H1 (cell line): ENCODE measurements at regions not wholly inside any gene's neighbourhood (a gene's known extent, or its start where the extent isn't known, plus 50 kb on each side); places are given as distances from the start of the nearest gene placed in this dataset.
"Not testable (repeated sequence)": the region's sequence is repeated elsewhere in the genome, so short reads cannot be mapped to it uniquely, and the experiment has no call there.

Experiments used
- ATF2 ChIP-seq: IDR thresholded peaks from 2 replicates; pipeline ENCODE4 v1.6.1; 2012; ENCODE audit warnings: low read length, inconsistent platforms
- CREB1 ChIP-seq: IDR thresholded peaks from 2 replicates; pipeline ENCODE4 v1.6.1; 2012; ENCODE audit warnings: inconsistent platforms
- MAFK ChIP-seq: IDR thresholded peaks from 2 replicates; pipeline ENCODE4 v1.6.1; 2012; ENCODE audit warnings: low read depth, mild to moderate bottlenecking, improper control_type of control experiment, low read length
- POLR2A ChIP-seq, 2 experiments: IDR thresholded peaks; 1 replicate in 1 of 2; 2 replicates in 1 of 2; pipeline ENCODE4 v1.6.1; 2011; ENCODE audit warnings: low read depth in 2 of 2, low read length in 2 of 2, mild to moderate bottlenecking in 2 of 2; ENCODE audit errors: control extremely low read depth in 1 of 2
- RAD21 ChIP-seq, 2 experiments: IDR thresholded peaks in 1 of 2; conservative IDR thresholded peaks in 1 of 2; 2 replicates each; pipeline ENCODE4 v1.6.1; 2011; ENCODE audit warnings: low read depth in 2 of 2, low read length in 2 of 2, improper control_type of control experiment in 1 of 2, inconsistent platforms in 1 of 2, mild to moderate bottlenecking in 1 of 2, moderate library complexity in 1 of 2
- RXRA ChIP-seq: IDR thresholded peaks from 2 replicates; pipeline ENCODE4 v1.6.1; 2011; ENCODE audit warnings: low read depth, mild to moderate bottlenecking, low read length, moderate library complexity; ENCODE audit not compliant: insufficient read depth
- TF ChIP-seq, protein P1 (sequence below), 3 experiments: IDR thresholded peaks; 1 replicate in 2 of 3; 2 replicates in 1 of 3; pipeline versions ENCODE4 v1.5.1 to v1.6.1; 2011; ENCODE audit warnings: low read length in 3 of 3, mild to moderate bottlenecking in 3 of 3, inconsistent platforms in 2 of 3, low read depth in 1 of 3, moderate library complexity in 1 of 3; ENCODE audit not compliant: insufficient read depth in 1 of 3; ENCODE audit errors: control extremely low read depth in 1 of 3
- TF ChIP-seq, protein P2 (sequence below): IDR thresholded peaks from 2 replicates; pipeline ENCODE4 v1.6.1; 2011; ENCODE audit warnings: low read depth, mild to moderate bottlenecking, low read length; ENCODE audit not compliant: insufficient read depth

- TF ChIP-seq, protein P1, sequence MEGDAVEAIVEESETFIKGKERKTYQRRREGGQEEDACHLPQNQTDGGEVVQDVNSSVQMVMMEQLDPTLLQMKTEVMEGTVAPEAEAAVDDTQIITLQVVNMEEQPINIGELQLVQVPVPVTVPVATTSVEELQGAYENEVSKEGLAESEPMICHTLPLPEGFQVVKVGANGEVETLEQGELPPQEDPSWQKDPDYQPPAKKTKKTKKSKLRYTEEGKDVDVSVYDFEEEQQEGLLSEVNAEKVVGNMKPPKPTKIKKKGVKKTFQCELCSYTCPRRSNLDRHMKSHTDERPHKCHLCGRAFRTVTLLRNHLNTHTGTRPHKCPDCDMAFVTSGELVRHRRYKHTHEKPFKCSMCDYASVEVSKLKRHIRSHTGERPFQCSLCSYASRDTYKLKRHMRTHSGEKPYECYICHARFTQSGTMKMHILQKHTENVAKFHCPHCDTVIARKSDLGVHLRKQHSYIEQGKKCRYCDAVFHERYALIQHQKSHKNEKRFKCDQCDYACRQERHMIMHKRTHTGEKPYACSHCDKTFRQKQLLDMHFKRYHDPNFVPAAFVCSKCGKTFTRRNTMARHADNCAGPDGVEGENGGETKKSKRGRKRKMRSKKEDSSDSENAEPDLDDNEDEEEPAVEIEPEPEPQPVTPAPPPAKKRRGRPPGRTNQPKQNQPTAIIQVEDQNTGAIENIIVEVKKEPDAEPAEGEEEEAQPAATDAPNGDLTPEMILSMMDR (IDR thresholded peaks at IDR 0.05; ENCODE audit: control extremely low read depth in 1 of 3, insufficient read depth in 1 of 3, low read depth in 1 of 3, low read length in 3 of 3) = not testable (repeated sequence)
- TF ChIP-seq MAFK; POLR2A (IDR thresholded peaks at IDR 0.05; ENCODE audit: control extremely low read depth in 1 of 2, low read depth in 2 of 2, low read length in 2 of 2); CREB1; RXRA; ATF2; RAD21 (IDR thresholded peaks at IDR 0.05 in 1 of 2, conservative IDR thresholded peaks at IDR 0.05 in 1 of 2; ENCODE audit: low read depth in 2 of 2, low read length in 2 of 2): not testable (repeated sequence)
- TF ChIP-seq, protein P2, sequence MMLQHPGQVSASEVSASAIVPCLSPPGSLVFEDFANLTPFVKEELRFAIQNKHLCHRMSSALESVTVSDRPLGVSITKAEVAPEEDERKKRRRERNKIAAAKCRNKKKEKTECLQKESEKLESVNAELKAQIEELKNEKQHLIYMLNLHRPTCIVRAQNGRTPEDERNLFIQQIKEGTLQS = not testable (repeated sequence)
These were observed 1171.3 kb upstream of the B3GALT2 start for GRCh38 chr1:194357573-194358207.
